ENCODE measurements at regions not wholly inside any gene's neighbourhood (a gene's known extent, or its start where the extent isn't known, plus 50 kb on each side); places are given as distances from the start of the nearest gene placed in this dataset.

- Histone ChIP-seq H3K4me1 (no peaks in the 10 kb centered on the region), H3K27me3 (no peaks in the 10 kb centered on the region), H3K27ac (no peak overlapping the region), H3K4me3 (no peak overlapping the region), H3K9me3 (no peaks in the 10 kb centered on the region), H3K36me3 (no peaks in the 10 kb centered on the region)
- intact Hi-C loops (cut with DNase I; ENCODE audit: low total_unique reads): no loop called here
- TF ChIP-seq POLR2A (IDR thresholded peaks at IDR 0.05) (no peak), CTCF (IDR thresholded peaks at IDR 0.05) (no peak)
- no peak for DNase-seq
These were observed 471.4 kb downstream of the LIG4 start for GRCh38 chr13:107743983-107744382.

GRCh38 chr13:107743526-107743925, 471.8 kb downstream of the LIG4 start:
- Histone ChIP-seq H3K36me3 (no peaks in the 10 kb centered on the region), H3K4me1 (no peaks in the 10 kb centered on the region), H3K9me3 (no peaks in the 10 kb centered on the region), H3K4me3 (no peak overlapping the region), H3K27ac (no peak overlapping the region), H3K27me3 (no peaks in the 10 kb centered on the region)
- TF ChIP-seq POLR2A (IDR thresholded peaks at IDR 0.05) (no peak), CTCF (IDR thresholded peaks at IDR 0.05) (no peak)
- no peak for DNase-seq
- intact Hi-C loops (cut with DNase I; ENCODE audit: low total_unique reads): no loop called here

- intact Hi-C loops (cut with DNase I; ENCODE audit: low total_unique reads): no loop called here
- TF ChIP-seq CTCF (IDR thresholded peaks at IDR 0.05): no peak
- no peak for TF ChIP-seq POLR2A (IDR thresholded peaks at IDR 0.05)
- no peaks in the 10 kb centered on the region for H3K9me3 ChIP-seq
- H3K4me1 ChIP-seq: no peaks in the 10 kb centered on the region
- DNase-seq: no peak
- no peaks in the 10 kb centered on the region for H3K27me3 ChIP-seq
- no peak overlapping the region for H3K4me3 ChIP-seq
- H3K27ac ChIP-seq: no peak overlapping the region
- H3K36me3 ChIP-seq: no peaks in the 10 kb centered on the region
These were observed 472.2 kb downstream of the LIG4 start for GRCh38 chr13:107743100-107743499.

GRCh38 chr13:107742544-107742943, 472.8 kb downstream of the LIG4 start:
- Histone ChIP-seq H3K9me3 (no peaks in the 10 kb centered on the region), H3K27ac (no peak overlapping the region), H3K36me3 (no peaks in the 10 kb centered on the region), H3K27me3 (no peaks in the 10 kb centered on the region), H3K4me3 (no peak overlapping the region), H3K4me1 (no peaks in the 10 kb centered on the region)
- DNase-seq: no peak
- TF ChIP-seq POLR2A (IDR thresholded peaks at IDR 0.05) (no peak), CTCF (IDR thresholded peaks at IDR 0.05) (no peak)
- intact Hi-C loops (cut with DNase I; ENCODE audit: low total_unique reads): no loop called here

- intact Hi-C loops (cut with DNase I; ENCODE audit: low total_unique reads): no loop called here
- Histone ChIP-seq H3K36me3 (no peaks in the 10 kb centered on the region), H3K27ac (no peak overlapping the region), H3K27me3 (no peaks in the 10 kb centered on the region), H3K4me1 (no peaks in the 10 kb centered on the region), H3K9me3 (no peaks in the 10 kb centered on the region), H3K4me3 (no peak overlapping the region)
- DNase-seq: no peak
- no peak for TF ChIP-seq POLR2A (IDR thresholded peaks at IDR 0.05)
- no peak for TF ChIP-seq CTCF (IDR thresholded peaks at IDR 0.05)
These were observed 477.3 kb downstream of the LIG4 start for GRCh38 chr13:107738004-107738403.
